ENCODE measurements at regions not wholly inside any gene's neighbourhood (a gene's known extent, or its start where the extent isn't known, plus 50 kb on each side); places are given as distances from the start of the nearest gene placed in this dataset.
A peak's percentile ranks its signal among the peaks of the same experiment; 100 is the strongest.

- Histone ChIP-seq H2AFZ (ENCODE audit: low read depth) (peak overlapping the region; percentile 18; the same call in 1 of the 2 replicates), H3K36me3 (ENCODE audit: insufficient read depth) (no peaks in the 10 kb centered on the region), H4K20me1 (ENCODE audit: insufficient read depth) (no peaks in the 10 kb centered on the region), H3K4me3 (IDR thresholded peaks at IDR 0.05; ENCODE audit: insufficient read depth, low read depth, low read length) (no peak overlapping the region), H3K4me1 (ENCODE audit: low read depth, poor library complexity, severe bottlenecking) (peaks cover 24% of the 10 kb centered on the region), H3K79me2 (ENCODE audit: insufficient read depth, low read depth) (no peaks in the 10 kb centered on the region), H3K27me3 (ENCODE audit: insufficient read depth, low read depth) (no peaks in the 10 kb centered on the region), H3K27ac (peak overlapping the region; percentile 68), H3K4me2 (peak overlapping the region; percentile 25; the same call in 1 of the 2 replicates), H3K9ac (peak overlapping the region; percentile 18; the same call in 1 of the 2 replicates)
- TF ChIP-seq CTCF (conservative IDR thresholded peaks at IDR 0.05; ENCODE audit: low read depth, low read length): no peak
These were observed 55.2 kb upstream of the ELAC2 start for GRCh38 chr17:13073018-13073417.

- H3K4me1 ChIP-seq (ENCODE audit: low read depth, poor library complexity, severe bottlenecking): peaks cover 24% of the 10 kb centered on the region
- TF ChIP-seq CTCF (conservative IDR thresholded peaks at IDR 0.05; ENCODE audit: low read depth, low read length): no peak
- no peaks in the 10 kb centered on the region for H3K79me2 ChIP-seq (ENCODE audit: insufficient read depth, low read depth)
- H3K36me3 ChIP-seq (ENCODE audit: insufficient read depth): no peaks in the 10 kb centered on the region
- H3K27ac ChIP-seq: no peak overlapping the region
- no peaks in the 10 kb centered on the region for H3K27me3 ChIP-seq (ENCODE audit: insufficient read depth, low read depth)
- H2AFZ ChIP-seq (ENCODE audit: low read depth): no peak overlapping the region
- H3K4me3 ChIP-seq (IDR thresholded peaks at IDR 0.05; ENCODE audit: insufficient read depth, low read depth, low read length): no peak overlapping the region
- H4K20me1 ChIP-seq (ENCODE audit: insufficient read depth): no peaks in the 10 kb centered on the region
- peak overlapping the region; percentile 21; the same call in 1 of the 2 replicates for H3K4me2 ChIP-seq
- H3K9ac ChIP-seq: no peak overlapping the region
These were observed 52.9 kb upstream of the ELAC2 start for GRCh38 chr17:13070732-13071131.

- H3K36me3 ChIP-seq (ENCODE audit: insufficient read depth): no peaks in the 10 kb centered on the region
- H3K27ac ChIP-seq: no peak overlapping the region
- H4K20me1 ChIP-seq (ENCODE audit: insufficient read depth): no peaks in the 10 kb centered on the region
- H3K4me2 ChIP-seq: no peak overlapping the region
- peaks cover 14% of the 10 kb centered on the region for H3K4me1 ChIP-seq (ENCODE audit: low read depth, poor library complexity, severe bottlenecking)
- TF ChIP-seq CTCF (conservative IDR thresholded peaks at IDR 0.05; ENCODE audit: low read depth, low read length): no peak
- no peak overlapping the region for H2AFZ ChIP-seq (ENCODE audit: low read depth)
- no peak overlapping the region for H3K9ac ChIP-seq
- no peaks in the 10 kb centered on the region for H3K27me3 ChIP-seq (ENCODE audit: insufficient read depth, low read depth)
- H3K79me2 ChIP-seq (ENCODE audit: insufficient read depth, low read depth): no peaks in the 10 kb centered on the region
- no peak overlapping the region for H3K4me3 ChIP-seq (IDR thresholded peaks at IDR 0.05; ENCODE audit: insufficient read depth, low read depth, low read length)
These were observed 49.9 kb upstream of the ELAC2 start for GRCh38 chr17:13067629-13068303.
